ENCODE measurements at regions not wholly inside any gene's neighbourhood (a gene's known extent, or its start where the extent isn't known, plus 50 kb on each side); places are given as distances from the start of the nearest gene placed in this dataset.

- Histone ChIP-seq H2AFZ (ENCODE audit: low read length) (no peak overlapping the region), H4K91ac (ENCODE audit: insufficient read length, low read depth, low read length) (no peak overlapping the region), H4K5ac (ENCODE audit: insufficient read length, low read depth, low read length) (no peak overlapping the region), H3K4me1 (ENCODE audit: insufficient read depth, low read length) (no peaks in the 10 kb centered on the region), H3K27me3 (ENCODE audit: insufficient read depth, low read length) (no peaks in the 10 kb centered on the region), H3K56ac (ENCODE audit: insufficient read length, low read depth, low read length) (no peak overlapping the region), H2AK5ac (ENCODE audit: insufficient read length, low read length) (no peak overlapping the region), H3K27ac (ENCODE audit: insufficient read length, low read depth, low read length) (no peak overlapping the region), H3K23ac (ENCODE audit: insufficient read length, low read depth, low read length) (no peak overlapping the region), H3K79me1 (ENCODE audit: insufficient read depth, low read depth, low read length, poor library complexity, severe bottlenecking) (no peaks in the 10 kb centered on the region), H4K8ac (replicated peaks; ENCODE audit: insufficient read length, low read depth, low read length) (no peak overlapping the region), H3T11ph (ENCODE audit: low read length) (no peak overlapping the region), H2BK20ac (ENCODE audit: low read depth, low read length, poor library complexity, severe bottlenecking) (no peak overlapping the region), H4K20me1 (ENCODE audit: control insufficient read depth, insufficient read depth, insufficient read length) (no peaks in the 10 kb centered on the region), H3K9me3 (ENCODE audit: control insufficient read depth, low read depth, low read length) (no peaks in the 10 kb centered on the region), H2BK12ac (ENCODE audit: insufficient read length, low read depth, low read length) (no peak overlapping the region), H3K18ac (ENCODE audit: insufficient read length, low read depth, low read length) (no peak overlapping the region), H3K4me2 (ENCODE audit: insufficient read depth, insufficient read length, low read length) (no peak overlapping the region), H2BK15ac (ENCODE audit: low read depth, low read length) (no peak overlapping the region), H2BK5ac (ENCODE audit: insufficient read length, low read length) (no peak overlapping the region), H3K79me2 (ENCODE audit: insufficient read depth, low read length) (no peaks in the 10 kb centered on the region), H3K4ac (ENCODE audit: low read depth, low read length) (no peak overlapping the region), H3K14ac (ENCODE audit: insufficient read depth, low read length) (no peak overlapping the region), H3K23me2 (ENCODE audit: insufficient read length, low read depth, low read length, poor library complexity, severe bottlenecking) (no peaks in the 10 kb centered on the region), H3K9ac (ENCODE audit: extremely low read depth, insufficient read length, low read length) (no peak overlapping the region), H2BK120ac (ENCODE audit: low read depth, low read length, poor library complexity, severe bottlenecking) (no peak overlapping the region)
- Mint-ChIP-seq H3K9me3 (no peaks in the 10 kb centered on the region), H3K4me3 (no peak overlapping the region), H3K27ac (no peak overlapping the region), H3K4me1 (no peaks in the 10 kb centered on the region), H3K27me3 (ENCODE audit: low read depth) (no peaks in the 10 kb centered on the region), H3K36me3 (ENCODE audit: insufficient read depth in 1 of 3, low read depth in 3 of 3) (no peaks in the 10 kb centered on the region)
- DNase-seq, result no peak
- TF ChIP-seq, protein P1, sequence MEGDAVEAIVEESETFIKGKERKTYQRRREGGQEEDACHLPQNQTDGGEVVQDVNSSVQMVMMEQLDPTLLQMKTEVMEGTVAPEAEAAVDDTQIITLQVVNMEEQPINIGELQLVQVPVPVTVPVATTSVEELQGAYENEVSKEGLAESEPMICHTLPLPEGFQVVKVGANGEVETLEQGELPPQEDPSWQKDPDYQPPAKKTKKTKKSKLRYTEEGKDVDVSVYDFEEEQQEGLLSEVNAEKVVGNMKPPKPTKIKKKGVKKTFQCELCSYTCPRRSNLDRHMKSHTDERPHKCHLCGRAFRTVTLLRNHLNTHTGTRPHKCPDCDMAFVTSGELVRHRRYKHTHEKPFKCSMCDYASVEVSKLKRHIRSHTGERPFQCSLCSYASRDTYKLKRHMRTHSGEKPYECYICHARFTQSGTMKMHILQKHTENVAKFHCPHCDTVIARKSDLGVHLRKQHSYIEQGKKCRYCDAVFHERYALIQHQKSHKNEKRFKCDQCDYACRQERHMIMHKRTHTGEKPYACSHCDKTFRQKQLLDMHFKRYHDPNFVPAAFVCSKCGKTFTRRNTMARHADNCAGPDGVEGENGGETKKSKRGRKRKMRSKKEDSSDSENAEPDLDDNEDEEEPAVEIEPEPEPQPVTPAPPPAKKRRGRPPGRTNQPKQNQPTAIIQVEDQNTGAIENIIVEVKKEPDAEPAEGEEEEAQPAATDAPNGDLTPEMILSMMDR (conservative IDR thresholded peaks at IDR 0.05), result no peak
Measured at GRCh38 chr9:29644514-29644913, 2071.2 kb upstream of the C9orf72 start.

Data from H9 (cell line).